ENCODE measurements at regions not wholly inside any gene's neighbourhood (a gene's known extent, or its start where the extent isn't known, plus 50 kb on each side); places are given as distances from the start of the nearest gene placed in this dataset.

DNA sequence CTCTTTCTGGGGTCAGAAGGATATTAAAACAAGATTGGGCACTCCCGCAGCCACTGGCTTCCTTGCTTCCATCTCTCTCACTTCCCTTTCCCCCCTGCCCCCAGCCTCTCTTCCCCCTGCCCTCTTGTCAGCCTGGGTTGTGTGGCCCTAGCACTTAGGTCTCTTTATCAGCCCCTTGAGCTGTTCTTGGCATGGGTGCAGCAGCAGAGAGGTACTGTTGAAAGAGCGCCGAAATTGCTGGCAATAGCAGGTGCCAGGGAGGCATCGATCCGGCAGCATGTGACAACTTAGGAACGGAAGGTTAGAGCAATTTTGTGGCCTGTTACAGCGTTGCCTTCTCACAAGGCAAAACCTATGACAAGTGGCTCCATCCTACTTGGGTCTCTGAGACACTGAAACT, 333.1 kb upstream of the IGFBP7 start:
- TF ChIP-seq EZH2phosphoT487 (IDR thresholded peaks at IDR 0.05; ENCODE audit: borderline replicate concordance, low read depth, low read length), result no peak
- TF ChIP-seq CTCF (conservative IDR thresholded peaks at IDR 0.05; ENCODE audit: low read length), result no peak
- Histone ChIP-seq H3K4me2 (ENCODE audit: low read length) (no peak overlapping the region), H3K9me2 (ENCODE audit: insufficient read depth, low read length) (no peaks in the 10 kb centered on the region), H3K4me3 (ENCODE audit: low read depth, low read length, poor library complexity, severe bottlenecking) (no peak overlapping the region), H3K4me1 (ENCODE audit: insufficient read depth, low read length, poor library complexity, severe bottlenecking) (no peaks in the 10 kb centered on the region), H2AFZ (ENCODE audit: low read length) (no peak overlapping the region), H3K79me2 (ENCODE audit: insufficient read depth, low read depth, low read length) (no peaks in the 10 kb centered on the region), H4K20me1 (ENCODE audit: insufficient read depth, low read length) (no peaks in the 10 kb centered on the region), H3K27ac (ENCODE audit: low read depth, low read length, poor library complexity, severe bottlenecking) (no peak overlapping the region), H3K36me3 (ENCODE audit: insufficient read depth, low read length) (no peaks in the 10 kb centered on the region), H3K9me3 (ENCODE audit: low read length) (no peaks in the 10 kb centered on the region)
- no peak for DNase-seq (ENCODE audit: low spot score)
- ChIA-PET CTCF (ENCODE audit: unreplicated experiment) (no interaction called here), POLR2A (no interaction called here)
- intact Hi-C loops (cut with micrococcal nuclease; ENCODE audit: unreplicated experiment), result no loop called here
- BruUV-seq (replicated peaks), result no TSS peak

DNA sequence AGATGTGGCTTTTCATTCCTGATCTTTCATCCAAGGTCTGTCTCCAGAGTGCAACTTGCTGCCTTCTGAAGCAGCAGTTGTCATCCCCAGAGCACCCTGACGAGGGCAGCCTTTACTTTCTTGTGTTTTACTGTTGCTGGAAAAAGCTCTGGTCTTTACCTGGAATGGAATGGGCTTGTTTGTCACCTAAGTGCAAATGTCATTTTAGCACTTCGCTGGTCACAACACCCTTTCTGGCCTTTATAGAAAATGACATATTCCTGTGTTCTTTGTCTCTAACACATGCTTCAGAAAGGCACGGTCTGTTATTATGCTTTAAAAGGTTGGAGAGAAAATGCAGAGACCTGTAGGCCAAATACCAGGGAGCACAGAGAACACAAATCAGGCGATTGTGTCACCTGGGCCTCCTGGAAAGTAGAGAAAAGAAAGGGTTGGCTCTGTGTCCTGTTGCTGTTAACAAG, 332.7 kb upstream of the IGFBP7 start:
- intact Hi-C loops (cut with micrococcal nuclease; ENCODE audit: unreplicated experiment), result no loop called here
- BruUV-seq (replicated peaks), result no TSS peak

GRCh38 chr4:57442241-57442640, 332.1 kb upstream of the IGFBP7 start:
- POLR2A ChIA-PET, result no interaction called here
- Histone ChIP-seq H3K4me2 (ENCODE audit: low read length) (no peak overlapping the region), H3K4me1 (ENCODE audit: insufficient read depth, low read length, poor library complexity, severe bottlenecking) (no peaks in the 10 kb centered on the region), H3K36me3 (ENCODE audit: insufficient read depth, low read length) (no peaks in the 10 kb centered on the region), H3K4me3 (ENCODE audit: low read depth, low read length, poor library complexity, severe bottlenecking) (no peak overlapping the region), H3K9me2 (ENCODE audit: insufficient read depth, low read length) (no peaks in the 10 kb centered on the region), H4K20me1 (ENCODE audit: insufficient read depth, low read length) (no peaks in the 10 kb centered on the region), H3K79me2 (ENCODE audit: insufficient read depth, low read depth, low read length) (no peaks in the 10 kb centered on the region), H2AFZ (ENCODE audit: low read length) (no peak overlapping the region), H3K9me3 (ENCODE audit: low read length) (no peaks in the 10 kb centered on the region), H3K27ac (ENCODE audit: low read depth, low read length, poor library complexity, severe bottlenecking) (no peak overlapping the region)
- CTCF ChIA-PET (ENCODE audit: unreplicated experiment), result no interaction called here
- BruUV-seq (replicated peaks), result no TSS peak
- TF ChIP-seq CTCF (conservative IDR thresholded peaks at IDR 0.05; ENCODE audit: low read length) (no peak), EZH2phosphoT487 (IDR thresholded peaks at IDR 0.05; ENCODE audit: borderline replicate concordance, low read depth, low read length) (no peak)
- no peak for DNase-seq (ENCODE audit: low spot score)
- intact Hi-C loops (cut with micrococcal nuclease; ENCODE audit: unreplicated experiment), result no loop called here

More for the DNA sequence above, 332.7 kb upstream of the IGFBP7 start:
- no peak overlapping the region for H2AFZ ChIP-seq (ENCODE audit: low read length)
- no peak for TF ChIP-seq EZH2phosphoT487 (IDR thresholded peaks at IDR 0.05; ENCODE audit: borderline replicate concordance, low read depth, low read length)
- peak; percentile 79 for TF ChIP-seq CTCF (conservative IDR thresholded peaks at IDR 0.05; ENCODE audit: low read length)
- H3K9me3 ChIP-seq (ENCODE audit: low read length), result no peaks in the 10 kb centered on the region
- H3K27ac ChIP-seq (ENCODE audit: low read depth, low read length, poor library complexity, severe bottlenecking), result no peak overlapping the region
- H3K79me2 ChIP-seq (ENCODE audit: insufficient read depth, low read depth, low read length), result no peaks in the 10 kb centered on the region
- DNase-seq (ENCODE audit: low spot score), result peak; percentile 30
- H3K9me2 ChIP-seq (ENCODE audit: insufficient read depth, low read length), result no peaks in the 10 kb centered on the region
- H3K36me3 ChIP-seq (ENCODE audit: insufficient read depth, low read length), result no peaks in the 10 kb centered on the region
- H3K4me2 ChIP-seq (ENCODE audit: low read length), result no peak overlapping the region
- no peak overlapping the region for H3K4me3 ChIP-seq (ENCODE audit: low read depth, low read length, poor library complexity, severe bottlenecking)
- no peaks in the 10 kb centered on the region for H3K4me1 ChIP-seq (ENCODE audit: insufficient read depth, low read length, poor library complexity, severe bottlenecking)
- ChIA-PET POLR2A (no interaction called here), CTCF (ENCODE audit: unreplicated experiment) (no interaction called here)
- H4K20me1 ChIP-seq (ENCODE audit: insufficient read depth, low read length), result no peaks in the 10 kb centered on the region
